K562 (cell line): ENCODE measurements at regions not wholly inside any gene's neighbourhood (a gene's known extent, or its start where the extent isn't known, plus 50 kb on each side); places are given as distances from the start of the nearest gene placed in this dataset.

Source experiments
- GABPA ChIP-seq: fragments of 200-800 bp; sonication (Bioruptor generic); conservative IDR thresholded peaks from 2 replicates; pipeline ENCODE4 v1.6.1; 2016; ENCODE audit warnings: low read depth, missing genetic modification characterization, missing compliant biosample characterization
- MYC ChIP-seq, 2 experiments: fragments of 250-450 bp in 1 of 2; sonication (Bioruptor Pico) in 1 of 2; IDR thresholded peaks; 2 replicates each; pipeline versions ENCODE4 v1.5.1 to v1.6.1; 2012 to 2021; ENCODE audit warnings: low read depth in 2 of 2, borderline replicate concordance in 1 of 2, improper control_type of control experiment in 1 of 2, low read length in 1 of 2, mild to moderate bottlenecking in 1 of 2, moderate library complexity in 1 of 2
- POLR2A ChIP-seq: fragments of 450-650 bp; conservative IDR thresholded peaks from 2 replicates; pipeline ENCODE4 v1.6.1; 2016
- SMAD1 ChIP-seq: fragments of 150-350 bp; IDR thresholded peaks from 2 replicates; pipeline ENCODE4 v1.6.1; 2014; ENCODE audit warnings: low read length, low read depth; ENCODE audit not compliant: partially characterized antibody
- SP2 ChIP-seq: IDR thresholded peaks from 2 replicates; pipeline ENCODE4 v1.6.1; 2011; ENCODE audit warnings: mild to moderate bottlenecking, low read depth, low read length, moderate library complexity; ENCODE audit not compliant: poor library complexity, severe bottlenecking; ENCODE audit errors: extremely low read depth
- XRCC4 ChIP-seq: IDR thresholded peaks from one replicate; pipeline ENCODE4 v1.6.1; 2011; ENCODE audit not compliant: insufficient read depth, insufficient read length; ENCODE audit errors: extremely low read depth
- TF ChIP-seq, protein P1 (sequence below), 3 experiments: IDR thresholded peaks in 2 of 3; conservative IDR thresholded peaks in 1 of 3; 2 replicates each; pipeline ENCODE4 v1.5.1; 2011 to 2012; ENCODE audit warnings: low read length in 3 of 3, mild to moderate bottlenecking in 3 of 3, control low read depth in 2 of 3, improper control_type of control experiment in 1 of 3, inconsistent platforms in 1 of 3, low read depth in 1 of 3, mixed read lengths in 1 of 3, moderate library complexity in 1 of 3; ENCODE audit not compliant: insufficient read depth in 2 of 3
- TF ChIP-seq, protein P2 (sequence below): sonication (generic); formaldehyde crosslinking; IDR thresholded peaks from 2 replicates; pipeline ENCODE4 v1.8.0; 2022; ENCODE audit warnings: mild to moderate bottlenecking, missing genetic modification reagents, borderline replicate concordance
- TF ChIP-seq, protein P3 (sequence below): IDR thresholded peaks from 3 replicates; pipeline ENCODE4 v1.6.1; 2011; ENCODE audit warnings: borderline replicate concordance, mild to moderate bottlenecking; ENCODE audit not compliant: insufficient read length, insufficient read depth
- TF ChIP-seq, protein P4 (sequence below), 3 experiments: fragments of 200-800 bp in 1 of 3; sonication (Bioruptor generic) in 1 of 3; sonication (generic) in 1 of 3; formaldehyde crosslinking in 1 of 3; IDR thresholded peaks; 2 replicates each; pipeline versions ENCODE4 v1.6.1 to v1.8.0; 2016 to 2022; ENCODE audit warnings: mild to moderate bottlenecking in 2 of 3, missing compliant biosample characterization in 2 of 3, missing genetic modification characterization in 2 of 3, missing genetic modification reagents in 1 of 3
- TF ChIP-seq, protein P5 (sequence below): fragments of 450-650 bp; IDR thresholded peaks from 2 replicates; pipeline ENCODE4 v1.6.1; 2016; ENCODE audit warnings: missing biosample characterization, missing genetic modification characterization
- TF ChIP-seq, protein P6 (sequence below): fragments of 450-650 bp; IDR thresholded peaks from 2 replicates; pipeline ENCODE4 v1.6.1; 2016; ENCODE audit warnings: borderline replicate concordance

DNA sequence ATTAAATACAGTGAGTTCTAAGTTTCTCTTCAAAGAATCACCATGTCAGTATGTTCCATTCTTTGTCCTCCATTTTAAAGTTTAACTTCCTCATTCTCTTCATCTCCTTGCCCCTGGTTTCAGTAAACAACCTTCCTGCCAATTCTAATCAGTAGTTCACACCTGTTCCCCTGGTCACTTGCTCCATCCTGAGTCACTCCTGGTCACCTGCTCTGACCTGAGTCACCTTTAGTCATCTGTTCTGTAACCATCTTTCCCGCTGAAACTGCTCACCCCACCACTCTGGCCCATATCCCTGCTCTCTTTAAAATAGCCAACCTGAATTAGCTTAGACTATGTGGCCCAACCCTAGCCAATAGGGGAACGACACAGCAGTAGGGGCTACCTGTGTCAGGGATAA, 1447.4 kb upstream of the TMEM132C start:
- no peak for TF ChIP-seq GABPA (tag)
- TF ChIP-seq, protein P1, sequence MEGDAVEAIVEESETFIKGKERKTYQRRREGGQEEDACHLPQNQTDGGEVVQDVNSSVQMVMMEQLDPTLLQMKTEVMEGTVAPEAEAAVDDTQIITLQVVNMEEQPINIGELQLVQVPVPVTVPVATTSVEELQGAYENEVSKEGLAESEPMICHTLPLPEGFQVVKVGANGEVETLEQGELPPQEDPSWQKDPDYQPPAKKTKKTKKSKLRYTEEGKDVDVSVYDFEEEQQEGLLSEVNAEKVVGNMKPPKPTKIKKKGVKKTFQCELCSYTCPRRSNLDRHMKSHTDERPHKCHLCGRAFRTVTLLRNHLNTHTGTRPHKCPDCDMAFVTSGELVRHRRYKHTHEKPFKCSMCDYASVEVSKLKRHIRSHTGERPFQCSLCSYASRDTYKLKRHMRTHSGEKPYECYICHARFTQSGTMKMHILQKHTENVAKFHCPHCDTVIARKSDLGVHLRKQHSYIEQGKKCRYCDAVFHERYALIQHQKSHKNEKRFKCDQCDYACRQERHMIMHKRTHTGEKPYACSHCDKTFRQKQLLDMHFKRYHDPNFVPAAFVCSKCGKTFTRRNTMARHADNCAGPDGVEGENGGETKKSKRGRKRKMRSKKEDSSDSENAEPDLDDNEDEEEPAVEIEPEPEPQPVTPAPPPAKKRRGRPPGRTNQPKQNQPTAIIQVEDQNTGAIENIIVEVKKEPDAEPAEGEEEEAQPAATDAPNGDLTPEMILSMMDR (IDR thresholded peaks at IDR 0.05 in 2 of 3, conservative IDR thresholded peaks at IDR 0.05 in 1 of 3; ENCODE audit: insufficient read depth in 2 of 3, low read depth in 1 of 3, low read length in 3 of 3) = no peak
- no peak for TF ChIP-seq MYC (IDR thresholded peaks at IDR 0.05; ENCODE audit: low read depth, low read length)
- no peak for TF ChIP-seq MYC (CRISPR knock-in tag; IDR thresholded peaks at IDR 0.05; ENCODE audit: borderline replicate concordance, low read depth)
- TF ChIP-seq XRCC4 = no peak
- TF ChIP-seq SP2 = no peak
- TF ChIP-seq, protein P2, sequence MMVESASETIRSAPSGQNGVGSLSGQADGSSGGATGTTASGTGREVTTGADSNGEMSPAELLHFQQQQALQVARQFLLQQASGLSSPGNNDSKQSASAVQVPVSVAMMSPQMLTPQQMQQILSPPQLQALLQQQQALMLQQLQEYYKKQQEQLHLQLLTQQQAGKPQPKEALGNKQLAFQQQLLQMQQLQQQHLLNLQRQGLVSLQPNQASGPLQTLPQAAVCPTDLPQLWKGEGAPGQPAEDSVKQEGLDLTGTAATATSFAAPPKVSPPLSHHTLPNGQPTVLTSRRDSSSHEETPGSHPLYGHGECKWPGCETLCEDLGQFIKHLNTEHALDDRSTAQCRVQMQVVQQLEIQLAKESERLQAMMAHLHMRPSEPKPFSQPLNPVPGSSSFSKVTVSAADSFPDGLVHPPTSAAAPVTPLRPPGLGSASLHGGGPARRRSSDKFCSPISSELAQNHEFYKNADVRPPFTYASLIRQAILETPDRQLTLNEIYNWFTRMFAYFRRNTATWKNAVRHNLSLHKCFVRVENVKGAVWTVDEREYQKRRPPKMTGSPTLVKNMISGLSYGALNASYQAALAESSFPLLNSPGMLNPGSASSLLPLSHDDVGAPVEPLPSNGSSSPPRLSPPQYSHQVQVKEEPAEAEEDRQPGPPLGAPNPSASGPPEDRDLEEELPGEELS (CRISPR knock-in tag) = no peak
- TF ChIP-seq, protein P3, sequence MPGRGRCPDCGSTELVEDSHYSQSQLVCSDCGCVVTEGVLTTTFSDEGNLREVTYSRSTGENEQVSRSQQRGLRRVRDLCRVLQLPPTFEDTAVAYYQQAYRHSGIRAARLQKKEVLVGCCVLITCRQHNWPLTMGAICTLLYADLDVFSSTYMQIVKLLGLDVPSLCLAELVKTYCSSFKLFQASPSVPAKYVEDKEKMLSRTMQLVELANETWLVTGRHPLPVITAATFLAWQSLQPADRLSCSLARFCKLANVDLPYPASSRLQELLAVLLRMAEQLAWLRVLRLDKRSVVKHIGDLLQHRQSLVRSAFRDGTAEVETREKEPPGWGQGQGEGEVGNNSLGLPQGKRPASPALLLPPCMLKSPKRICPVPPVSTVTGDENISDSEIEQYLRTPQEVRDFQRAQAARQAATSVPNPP = no peak
- TF ChIP-seq, protein P4, sequence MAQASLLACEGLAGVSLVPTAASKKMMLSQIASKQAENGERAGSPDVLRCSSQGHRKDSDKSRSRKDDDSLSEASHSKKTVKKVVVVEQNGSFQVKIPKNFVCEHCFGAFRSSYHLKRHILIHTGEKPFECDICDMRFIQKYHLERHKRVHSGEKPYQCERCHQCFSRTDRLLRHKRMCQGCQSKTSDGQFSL (CRISPR knock-in tag; IDR thresholded peaks at IDR 0.05) = no peak
- TF ChIP-seq, protein P4 (tag; IDR thresholded peaks at IDR 0.05) = no peak
- no peak for TF ChIP-seq POLR2A
- TF ChIP-seq, protein P5, sequence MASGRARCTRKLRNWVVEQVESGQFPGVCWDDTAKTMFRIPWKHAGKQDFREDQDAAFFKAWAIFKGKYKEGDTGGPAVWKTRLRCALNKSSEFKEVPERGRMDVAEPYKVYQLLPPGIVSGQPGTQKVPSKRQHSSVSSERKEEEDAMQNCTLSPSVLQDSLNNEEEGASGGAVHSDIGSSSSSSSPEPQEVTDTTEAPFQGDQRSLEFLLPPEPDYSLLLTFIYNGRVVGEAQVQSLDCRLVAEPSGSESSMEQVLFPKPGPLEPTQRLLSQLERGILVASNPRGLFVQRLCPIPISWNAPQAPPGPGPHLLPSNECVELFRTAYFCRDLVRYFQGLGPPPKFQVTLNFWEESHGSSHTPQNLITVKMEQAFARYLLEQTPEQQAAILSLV (tag) = no peak
- TF ChIP-seq SMAD1 = no peak
- TF ChIP-seq, protein P6, sequence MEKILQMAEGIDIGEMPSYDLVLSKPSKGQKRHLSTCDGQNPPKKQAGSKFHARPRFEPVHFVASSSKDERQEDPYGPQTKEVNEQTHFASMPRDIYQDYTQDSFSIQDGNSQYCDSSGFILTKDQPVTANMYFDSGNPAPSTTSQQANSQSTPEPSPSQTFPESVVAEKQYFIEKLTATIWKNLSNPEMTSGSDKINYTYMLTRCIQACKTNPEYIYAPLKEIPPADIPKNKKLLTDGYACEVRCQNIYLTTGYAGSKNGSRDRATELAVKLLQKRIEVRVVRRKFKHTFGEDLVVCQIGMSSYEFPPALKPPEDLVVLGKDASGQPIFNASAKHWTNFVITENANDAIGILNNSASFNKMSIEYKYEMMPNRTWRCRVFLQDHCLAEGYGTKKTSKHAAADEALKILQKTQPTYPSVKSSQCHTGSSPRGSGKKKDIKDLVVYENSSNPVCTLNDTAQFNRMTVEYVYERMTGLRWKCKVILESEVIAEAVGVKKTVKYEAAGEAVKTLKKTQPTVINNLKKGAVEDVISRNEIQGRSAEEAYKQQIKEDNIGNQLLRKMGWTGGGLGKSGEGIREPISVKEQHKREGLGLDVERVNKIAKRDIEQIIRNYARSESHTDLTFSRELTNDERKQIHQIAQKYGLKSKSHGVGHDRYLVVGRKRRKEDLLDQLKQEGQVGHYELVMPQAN = no peak
